ENCODE measurements at regions not wholly inside any gene's neighbourhood (a gene's known extent, or its start where the extent isn't known, plus 50 kb on each side); places are given as distances from the start of the nearest gene placed in this dataset.
A peak's percentile ranks its signal among the peaks of the same experiment; 100 is the strongest.
"Not testable (repeated sequence)": the region's sequence is repeated elsewhere in the genome, so short reads cannot be mapped to it uniquely, and the experiment has no call there.

- H3K27me3 ChIP-seq (replicated peaks), result no peaks in the 10 kb centered on the region
- H3K4me3 ChIP-seq (ENCODE audit: low read depth, low read length), result no peak overlapping the region
- no peaks in the 10 kb centered on the region for H3K36me3 ChIP-seq (replicated peaks)
- in situ Hi-C loops (cut with HindIII; ENCODE audit: low pct_ligation_motif_present, low sequenced_read_pairs), result no loop called here
- DNase-seq, result no peak
- TF ChIP-seq, protein P1, sequence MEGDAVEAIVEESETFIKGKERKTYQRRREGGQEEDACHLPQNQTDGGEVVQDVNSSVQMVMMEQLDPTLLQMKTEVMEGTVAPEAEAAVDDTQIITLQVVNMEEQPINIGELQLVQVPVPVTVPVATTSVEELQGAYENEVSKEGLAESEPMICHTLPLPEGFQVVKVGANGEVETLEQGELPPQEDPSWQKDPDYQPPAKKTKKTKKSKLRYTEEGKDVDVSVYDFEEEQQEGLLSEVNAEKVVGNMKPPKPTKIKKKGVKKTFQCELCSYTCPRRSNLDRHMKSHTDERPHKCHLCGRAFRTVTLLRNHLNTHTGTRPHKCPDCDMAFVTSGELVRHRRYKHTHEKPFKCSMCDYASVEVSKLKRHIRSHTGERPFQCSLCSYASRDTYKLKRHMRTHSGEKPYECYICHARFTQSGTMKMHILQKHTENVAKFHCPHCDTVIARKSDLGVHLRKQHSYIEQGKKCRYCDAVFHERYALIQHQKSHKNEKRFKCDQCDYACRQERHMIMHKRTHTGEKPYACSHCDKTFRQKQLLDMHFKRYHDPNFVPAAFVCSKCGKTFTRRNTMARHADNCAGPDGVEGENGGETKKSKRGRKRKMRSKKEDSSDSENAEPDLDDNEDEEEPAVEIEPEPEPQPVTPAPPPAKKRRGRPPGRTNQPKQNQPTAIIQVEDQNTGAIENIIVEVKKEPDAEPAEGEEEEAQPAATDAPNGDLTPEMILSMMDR (IDR thresholded peaks at IDR 0.05; ENCODE audit: low read depth, low read length, missing control alignments), result no peak
- no peak overlapping the region for H3K27ac ChIP-seq
These were observed 236.8 kb upstream of the CNR1 start for GRCh38 chr6:88402909-88403308.

GRCh38 chr6:88390998-88391397, 224.9 kb upstream of the CNR1 start:
- DNase-seq; in situ Hi-C loops (cut with HindIII; ENCODE audit: low pct_ligation_motif_present, low sequenced_read_pairs); H3K4me3 ChIP-seq (ENCODE audit: low read depth, low read length); H3K36me3 ChIP-seq (replicated peaks); H3K27ac ChIP-seq; H3K27me3 ChIP-seq (replicated peaks): not testable (repeated sequence)

GRCh38 chr6:88388589-88388988, 222.4 kb upstream of the CNR1 start:
- no peaks in the 10 kb centered on the region for H3K36me3 ChIP-seq (replicated peaks)

DNA sequence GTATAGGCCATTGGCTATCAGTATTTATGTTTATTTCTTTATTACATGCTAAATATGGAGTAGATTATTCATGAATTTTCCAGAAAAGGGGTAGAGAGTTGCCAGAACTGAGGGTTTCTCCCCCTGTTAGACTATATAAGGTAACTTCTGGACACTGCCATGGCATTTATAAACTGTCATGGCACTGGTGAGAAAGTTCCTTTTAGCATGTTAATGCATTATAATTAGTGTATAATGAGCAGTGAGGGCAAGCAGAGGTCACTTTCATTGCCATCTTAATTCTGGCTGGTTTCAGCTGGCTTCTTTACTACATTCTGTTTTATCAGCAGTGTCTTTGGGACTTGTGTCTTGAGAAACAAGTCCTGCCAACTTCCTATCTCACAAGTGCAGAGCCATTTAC, 220.0 kb upstream of the CNR1 start:
- TF ChIP-seq, protein P1 (IDR thresholded peaks at IDR 0.05; ENCODE audit: low read depth, low read length, missing control alignments), result no peak

More at GRCh38 chr6:88388589-88388988, 222.4 kb upstream of the CNR1 start:
- H3K27ac ChIP-seq, result no peak overlapping the region
- no peak for DNase-seq
- no peak overlapping the region for H3K4me3 ChIP-seq (ENCODE audit: low read depth, low read length)
- TF ChIP-seq, protein P1 (IDR thresholded peaks at IDR 0.05; ENCODE audit: low read depth, low read length, missing control alignments), result no peak
- in situ Hi-C loops (cut with HindIII; ENCODE audit: low pct_ligation_motif_present, low sequenced_read_pairs), result no loop called here
- H3K27me3 ChIP-seq (replicated peaks), result no peaks in the 10 kb centered on the region

DNA sequence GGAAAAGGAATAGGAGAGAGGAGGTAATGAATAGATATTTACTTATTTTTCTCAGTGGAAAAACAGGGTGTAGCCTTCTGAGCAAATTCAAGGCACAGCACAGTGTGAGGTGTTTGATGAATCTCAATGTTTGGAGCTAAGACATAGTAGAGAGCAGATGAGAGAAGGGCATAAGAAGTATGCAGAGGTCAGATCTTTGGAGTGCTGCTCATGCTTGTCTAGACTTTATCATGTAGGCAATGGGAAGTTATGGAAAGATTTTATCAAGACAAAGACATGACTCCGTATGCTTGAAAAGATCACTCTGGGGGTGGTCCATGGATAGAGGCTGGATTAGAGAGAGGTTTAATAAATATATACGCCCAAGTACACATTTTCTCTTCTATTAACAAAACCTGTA, 217.0 kb upstream of the CNR1 start:
- no peaks in the 10 kb centered on the region for H3K27me3 ChIP-seq (replicated peaks)
- in situ Hi-C loops (cut with HindIII; ENCODE audit: low pct_ligation_motif_present, low sequenced_read_pairs), result no loop called here
- no peak overlapping the region for H3K27ac ChIP-seq
- no peak overlapping the region for H3K4me3 ChIP-seq (ENCODE audit: low read depth, low read length)
- DNase-seq, result peak; percentile 49
- no peaks in the 10 kb centered on the region for H3K36me3 ChIP-seq (replicated peaks)
- TF ChIP-seq, protein P1 (IDR thresholded peaks at IDR 0.05; ENCODE audit: low read depth, low read length, missing control alignments), result no peak

More for the DNA sequence above, 220.0 kb upstream of the CNR1 start:
- no peak overlapping the region for H3K27ac ChIP-seq
- in situ Hi-C loops (cut with HindIII; ENCODE audit: low pct_ligation_motif_present, low sequenced_read_pairs), result no loop called here
- H3K27me3 ChIP-seq (replicated peaks), result no peaks in the 10 kb centered on the region
- no peak overlapping the region for H3K4me3 ChIP-seq (ENCODE audit: low read depth, low read length)
- no peak for DNase-seq
- no peaks in the 10 kb centered on the region for H3K36me3 ChIP-seq (replicated peaks)

- TF ChIP-seq, protein P1 (IDR thresholded peaks at IDR 0.05; ENCODE audit: low read depth, low read length, missing control alignments), result no peak
- no peaks in the 10 kb centered on the region for H3K27me3 ChIP-seq (replicated peaks)
- peak overlapping the region; percentile 81 for H3K27ac ChIP-seq
- DNase-seq, result no peak
- H3K36me3 ChIP-seq (replicated peaks), result no peaks in the 10 kb centered on the region
- in situ Hi-C loops (cut with HindIII; ENCODE audit: low pct_ligation_motif_present, low sequenced_read_pairs), result no loop called here
- H3K4me3 ChIP-seq (ENCODE audit: low read depth, low read length), result no peak overlapping the region
These were observed 215.1 kb upstream of the CNR1 start for GRCh38 chr6:88381289-88381642.

Measured in brain microvascular endothelial cell (primary cell).